Neutrophil (primary cell): ENCODE measurements at regions not wholly inside any gene's neighbourhood (a gene's known extent, or its start where the extent isn't known, plus 50 kb on each side); places are given as distances from the start of the nearest gene placed in this dataset.
"Not testable (repeated sequence)": the region's sequence is repeated elsewhere in the genome, so short reads cannot be mapped to it uniquely, and the experiment has no call there.

Source experiments
- H3K27ac ChIP-seq: fragments of 200-600 bp; sonication (generic); 2 replicates; pipeline ENCODE4 v1.5.1; 2016; ENCODE audit warnings: mild to moderate bottlenecking, moderate library complexity
- H3K27me3 ChIP-seq: fragments of 200-600 bp; sonication (generic); 2 replicates; pipeline ENCODE4 v1.6.0; 2016; ENCODE audit warnings: mild to moderate bottlenecking
- H3K36me3 ChIP-seq: fragments of 200-600 bp; sonication (generic); 2 replicates; pipeline ENCODE4 v1.5.1; 2017
- H3K4me1 ChIP-seq, 2 experiments: fragments of 200-600 bp in 1 of 2; sonication (generic) in 1 of 2; 1 replicate in 1 of 2; 2 replicates in 1 of 2; pipeline versions ENCODE4 v1.5.1 to v1.6.1; 2013 to 2016; ENCODE audit warnings: low read depth in 1 of 2, low read length in 1 of 2, mild to moderate bottlenecking in 1 of 2, moderate library complexity in 1 of 2; ENCODE audit not compliant: control insufficient read depth in 1 of 2, insufficient read depth in 1 of 2
- H3K4me3 ChIP-seq, 2 experiments: fragments of 200-600 bp in 1 of 2; sonication (generic) in 1 of 2; 1 replicate in 1 of 2; 2 replicates in 1 of 2; pipeline ENCODE4 v1.5.1; 2013 to 2016; ENCODE audit warnings: low read depth in 1 of 2, low read length in 1 of 2, mild to moderate bottlenecking in 1 of 2, moderate library complexity in 1 of 2
- H3K9me3 ChIP-seq: fragments of 200-600 bp; sonication (generic); 2 replicates; pipeline ENCODE4 v1.5.1; 2016

DNA sequence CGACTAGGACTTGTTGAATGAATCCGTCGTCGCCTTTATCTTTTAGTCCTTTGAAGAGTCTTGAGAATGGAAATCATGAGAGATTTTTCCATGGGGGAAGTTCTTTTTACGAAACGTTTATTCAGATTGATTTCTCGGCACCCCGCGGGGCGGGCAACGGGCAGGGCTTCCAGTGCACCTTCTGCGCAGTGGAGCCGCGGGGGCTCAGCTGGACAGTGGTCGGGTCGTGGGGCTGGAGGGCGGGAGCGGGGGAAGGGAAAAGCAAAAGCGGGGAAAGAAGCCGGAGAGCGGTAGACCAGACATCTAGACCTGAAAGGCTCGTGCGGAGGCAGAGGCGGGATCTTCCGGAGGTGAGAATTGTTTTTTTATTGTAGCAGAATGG is 103.0 kb downstream of the NBPF11 start:
- not testable (repeated sequence) for H3K4me3 ChIP-seq, H3K36me3 ChIP-seq, H3K4me1 ChIP-seq, H3K9me3 ChIP-seq, H3K27ac ChIP-seq
- peaks cover 41% of the 10 kb centered on the region for H3K27me3 ChIP-seq

GRCh38 chr1:148048423-148049114 is 103.5 kb downstream of the NBPF11 start:
- H3K36me3 ChIP-seq, H3K4me3 ChIP-seq: not testable (repeated sequence)

DNA sequence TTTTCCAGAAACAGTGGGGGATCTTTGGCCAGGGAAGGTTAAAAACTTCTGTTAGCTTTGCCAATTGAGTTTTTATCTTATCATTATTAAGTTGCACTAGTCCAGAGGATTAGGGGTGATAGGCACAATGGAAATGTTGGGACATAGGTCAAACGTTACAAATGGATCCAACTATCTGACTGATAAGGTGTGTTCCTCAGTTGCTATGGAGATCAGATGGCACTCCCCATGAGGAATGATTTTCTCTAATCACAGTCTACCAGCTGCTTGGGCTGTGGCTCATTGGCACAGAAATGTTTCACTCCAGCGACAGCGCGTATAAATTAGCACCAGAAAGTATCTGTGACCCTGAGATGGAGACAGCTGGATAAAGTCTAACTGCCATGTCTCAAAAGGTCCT is 106.2 kb downstream of the NBPF11 start:
- H3K27me3 ChIP-seq = peaks cover 54% of the 10 kb centered on the region
- not testable (repeated sequence) for H3K27ac ChIP-seq, H3K4me3 ChIP-seq, H3K36me3 ChIP-seq, H3K4me1 ChIP-seq, H3K9me3 ChIP-seq

More at GRCh38 chr1:148048423-148049114, 103.5 kb downstream of the NBPF11 start:
- not testable (repeated sequence) for H3K27ac ChIP-seq, H3K9me3 ChIP-seq, H3K4me1 ChIP-seq
- H3K27me3 ChIP-seq = peaks cover 41% of the 10 kb centered on the region

GRCh38 chr1:148044495-148044894 is 107.6 kb downstream of the NBPF11 start:
- not testable (repeated sequence) for H3K4me1 ChIP-seq, H3K36me3 ChIP-seq, H3K27ac ChIP-seq, H3K4me3 ChIP-seq, H3K9me3 ChIP-seq
- H3K27me3 ChIP-seq = peaks cover 60% of the 10 kb centered on the region
